Lung (tissue), 1 donor: ENCODE measurements at regions not wholly inside any gene's neighbourhood (a gene's known extent, or its start where the extent isn't known, plus 50 kb on each side); places are given as distances from the start of the nearest gene placed in this dataset. TPM values are rescaled to one million over a fixed set of nuclear protein-coding genes. Genes with fewer than 3 reads are reported as not detected.

Source experiments
- small RNA-seq: library from RNA; depleted of rRNA; stranded (forward); fragments of <200 nt; gene quantifications from one replicate; pipeline ENCODE3, GENCODE V24; 2014; ENCODE audit warnings: low replicate concordance

Small RNA genes in the stretch of these regions (small RNA-seq; reads per million reads assigned to genes)
- gene MIR3672 (not detected), gene RF00012 (not detected)
